GM12878 (cell line): ENCODE measurements at regions not wholly inside any gene's neighbourhood (a gene's known extent, or its start where the extent isn't known, plus 50 kb on each side); places are given as distances from the start of the nearest gene placed in this dataset.
"Not testable (repeated sequence)": the region's sequence is repeated elsewhere in the genome, so short reads cannot be mapped to it uniquely, and the experiment has no call there.

Experiments used
- ATAC-seq: fragments of 200-7000 bp; cut with Tn5 transposase; 3 replicates; pipeline ENCODE4 v1.9.1; 2020; ENCODE audit warnings: mild to moderate bottlenecking, moderate library complexity
- BruUV-seq: library from RNA; stranded (reverse); fragments of 400-500 nt; replicated peaks from 2 replicates; lab custom pipeline; 2021; lab: Mats Ljungman, UMichigan
- CTCF ChIA-PET: fragments of 300-600 bp; sonication (Branson Sonifier 250); formaldehyde crosslinking; extraction: SDS; loops from one replicate; lab custom pipeline; 2021; ENCODE audit warnings: inconsistent platforms; lab: Yijun Ruan, JAX
- POLR2A ChIA-PET: fragments of 350-600 bp; formaldehyde crosslinking; extraction: SDS; loops from one replicate; lab custom pipeline; 2021; ENCODE audit warnings: inconsistent platforms; lab: Charles Lee
- RAD21 ChIA-PET: fragments of 300-600 bp; sonication (Branson Sonifier 250); formaldehyde crosslinking; loops from one replicate; lab custom pipeline; 2023; ENCODE audit warnings: antibody characterized with exemption; ENCODE audit not compliant: unreplicated experiment; lab: Charles Lee
- SMC1A ChIA-PET: fragments of 300-600 bp; sonication (Branson Sonifier 250); formaldehyde crosslinking; loops from one replicate; lab custom pipeline; 2023; ENCODE audit not compliant: unreplicated experiment, uncharacterized antibody; lab: Charles Lee
- DNase-seq: peaks from one replicate; pipeline ENCODE4 v3.0.0-alpha.2; 2011; ENCODE audit warnings: low read depth, low spot score
- FAIRE-seq: peaks from 3 replicates; lab custom pipeline; 2011; peaks lifted over from hg19 to GRCh38; lab: Jason Lieb, UNC
- H2AFZ ChIP-seq: 2 replicates; pipeline ENCODE4 v1.6.0; 2011; ENCODE audit warnings: low read depth, low read length, control low read depth; ENCODE audit not compliant: control insufficient read depth
- H3K27ac ChIP-seq: 2 replicates; pipeline ENCODE4 v1.5.1; 2011; ENCODE audit warnings: control low read depth; ENCODE audit not compliant: control insufficient read depth, insufficient read depth
- H3K27me3 ChIP-seq, 2 experiments: replicated peaks in 1 of 2; 2 replicates each; pipeline versions ENCODE4 v1.6.0 to v1.6.1; 2011; ENCODE audit warnings: low read length in 1 of 2; ENCODE audit not compliant: control insufficient read depth in 2 of 2, insufficient read depth in 2 of 2
- H3K36me3 ChIP-seq, 2 experiments: 2 replicates each; pipeline ENCODE4 v1.5.1; 2011; ENCODE audit warnings: low read length in 1 of 2; ENCODE audit not compliant: control insufficient read depth in 2 of 2, insufficient read depth in 2 of 2
- H3K4me1 ChIP-seq: 2 replicates; pipeline ENCODE4 v1.6.1; 2011; ENCODE audit warnings: mild to moderate bottlenecking, low read length, moderate library complexity, mixed read lengths; ENCODE audit not compliant: control insufficient read depth, insufficient read depth
- H3K4me2 ChIP-seq: 2 replicates; pipeline ENCODE4 v1.6.0; 2011; ENCODE audit warnings: control low read depth; ENCODE audit not compliant: control insufficient read depth, insufficient read depth
- H3K4me3 ChIP-seq: fragments of 200-600 bp; sonication (generic); 2 replicates; pipeline ENCODE4 v1.5.1; 2016
- H3K79me2 ChIP-seq: 2 replicates; pipeline ENCODE4 v1.6.0; 2011; ENCODE audit warnings: low read length; ENCODE audit not compliant: control insufficient read depth, insufficient read depth
- H3K9ac ChIP-seq: 2 replicates; pipeline ENCODE4 v1.8.0; 2011; ENCODE audit warnings: low read length, control low read depth, mixed read lengths; ENCODE audit not compliant: control insufficient read depth, insufficient read depth
- H3K9me3 ChIP-seq: replicated peaks from 3 replicates; pipeline ENCODE4 v1.5.1; 2011; ENCODE audit warnings: mild to moderate bottlenecking, low read length; ENCODE audit not compliant: control insufficient read depth, insufficient read depth
- H4K20me1 ChIP-seq: 2 replicates; pipeline ENCODE4 v1.6.0; 2011; ENCODE audit not compliant: control insufficient read depth, insufficient read depth
- RELA ChIP-seq: fragments of 450-650 bp; IDR thresholded peaks from 2 replicates; pipeline ENCODE4 v1.8.0; 2014; ENCODE audit warnings: borderline replicate concordance; ENCODE audit not compliant: partially characterized antibody
- ZNF217 ChIP-seq: fragments of 450-650 bp; IDR thresholded peaks from 2 replicates; pipeline ENCODE4 v1.6.1; 2017; ENCODE audit warnings: antibody characterized with exemption, mild to moderate bottlenecking
- WGBS: methylation state at CpG from one replicate; pipeline ENCODE4 v1.1.6; 2016; ENCODE audit warnings: low lambda C conversion rate; ENCODE audit not compliant: insufficient replicate concordance, insufficient coverage; ENCODE audit errors: missing lambda C conversion rate; 5-methylcytosine and 5-hydroxymethylcytosine counted together
- in situ Hi-C: fragments of 300-500 bp; cut with MboI; formaldehyde crosslinking; loops from 9 replicates; pipeline ENCODE4 v1.14.3; 2018; ENCODE audit warnings: mixed read lengths
- intact Hi-C: fragments of 100-400 bp; cut with micrococcal nuclease; formaldehyde crosslinking; loops from one replicate; pipeline ENCODE4 v1.14.2; 2022; ENCODE audit not compliant: unreplicated experiment
- TF ChIP-seq, protein P1 (sequence below): fragments of 450-650 bp; IDR thresholded peaks from 2 replicates; pipeline ENCODE4 v1.6.1; 2017; ENCODE audit warnings: mild to moderate bottlenecking, moderate library complexity
- TF ChIP-seq, protein P2 (sequence below): fragments of 450-650 bp; IDR thresholded peaks from 2 replicates; pipeline ENCODE4 v1.6.1; 2017; ENCODE audit warnings: borderline replicate concordance

DNA sequence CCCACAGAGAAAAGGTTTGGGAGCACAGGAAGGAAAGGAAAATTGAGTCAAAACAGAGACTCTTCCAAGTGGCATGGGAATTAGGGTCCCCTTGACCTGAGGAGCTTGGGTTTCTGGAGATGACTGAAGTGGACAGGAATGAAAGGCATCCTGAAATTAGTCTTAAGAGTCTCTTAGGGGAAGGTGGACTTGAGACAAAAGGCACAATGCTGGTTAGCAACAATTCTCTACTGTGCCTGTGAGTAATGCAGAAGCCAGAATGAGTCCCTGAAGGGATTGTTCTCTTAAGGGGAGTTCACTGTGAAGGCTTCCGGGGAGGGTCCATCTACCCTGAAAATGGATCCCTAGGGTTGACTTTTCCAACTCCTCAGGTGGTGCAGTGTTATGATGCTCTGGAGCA lies 58.4 kb upstream of the FOXE1 start (continued):
- TF ChIP-seq, protein P1, sequence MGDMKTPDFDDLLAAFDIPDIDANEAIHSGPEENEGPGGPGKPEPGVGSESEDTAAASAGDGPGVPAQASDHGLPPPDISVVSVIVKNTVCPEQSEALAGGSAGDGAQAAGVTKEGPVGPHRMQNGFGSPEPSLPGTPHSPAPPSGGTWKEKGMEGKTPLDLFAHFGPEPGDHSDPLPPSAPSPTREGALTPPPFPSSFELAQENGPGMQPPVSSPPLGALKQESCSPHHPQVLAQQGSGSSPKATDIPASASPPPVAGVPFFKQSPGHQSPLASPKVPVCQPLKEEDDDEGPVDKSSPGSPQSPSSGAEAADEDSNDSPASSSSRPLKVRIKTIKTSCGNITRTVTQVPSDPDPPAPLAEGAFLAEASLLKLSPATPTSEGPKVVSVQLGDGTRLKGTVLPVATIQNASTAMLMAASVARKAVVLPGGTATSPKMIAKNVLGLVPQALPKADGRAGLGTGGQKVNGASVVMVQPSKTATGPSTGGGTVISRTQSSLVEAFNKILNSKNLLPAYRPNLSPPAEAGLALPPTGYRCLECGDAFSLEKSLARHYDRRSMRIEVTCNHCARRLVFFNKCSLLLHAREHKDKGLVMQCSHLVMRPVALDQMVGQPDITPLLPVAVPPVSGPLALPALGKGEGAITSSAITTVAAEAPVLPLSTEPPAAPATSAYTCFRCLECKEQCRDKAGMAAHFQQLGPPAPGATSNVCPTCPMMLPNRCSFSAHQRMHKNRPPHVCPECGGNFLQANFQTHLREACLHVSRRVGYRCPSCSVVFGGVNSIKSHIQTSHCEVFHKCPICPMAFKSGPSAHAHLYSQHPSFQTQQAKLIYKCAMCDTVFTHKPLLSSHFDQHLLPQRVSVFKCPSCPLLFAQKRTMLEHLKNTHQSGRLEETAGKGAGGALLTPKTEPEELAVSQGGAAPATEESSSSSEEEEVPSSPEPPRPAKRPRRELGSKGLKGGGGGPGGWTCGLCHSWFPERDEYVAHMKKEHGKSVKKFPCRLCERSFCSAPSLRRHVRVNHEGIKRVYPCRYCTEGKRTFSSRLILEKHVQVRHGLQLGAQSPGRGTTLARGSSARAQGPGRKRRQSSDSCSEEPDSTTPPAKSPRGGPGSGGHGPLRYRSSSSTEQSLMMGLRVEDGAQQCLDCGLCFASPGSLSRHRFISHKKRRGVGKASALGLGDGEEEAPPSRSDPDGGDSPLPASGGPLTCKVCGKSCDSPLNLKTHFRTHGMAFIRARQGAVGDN = no peak
- TF ChIP-seq, protein P2, sequence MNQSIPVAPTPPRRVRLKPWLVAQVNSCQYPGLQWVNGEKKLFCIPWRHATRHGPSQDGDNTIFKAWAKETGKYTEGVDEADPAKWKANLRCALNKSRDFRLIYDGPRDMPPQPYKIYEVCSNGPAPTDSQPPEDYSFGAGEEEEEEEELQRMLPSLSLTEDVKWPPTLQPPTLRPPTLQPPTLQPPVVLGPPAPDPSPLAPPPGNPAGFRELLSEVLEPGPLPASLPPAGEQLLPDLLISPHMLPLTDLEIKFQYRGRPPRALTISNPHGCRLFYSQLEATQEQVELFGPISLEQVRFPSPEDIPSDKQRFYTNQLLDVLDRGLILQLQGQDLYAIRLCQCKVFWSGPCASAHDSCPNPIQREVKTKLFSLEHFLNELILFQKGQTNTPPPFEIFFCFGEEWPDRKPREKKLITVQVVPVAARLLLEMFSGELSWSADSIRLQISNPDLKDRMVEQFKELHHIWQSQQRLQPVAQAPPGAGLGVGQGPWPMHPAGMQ = no peak
- no peak for TF ChIP-seq RELA
- TF ChIP-seq ZNF217 = no peak

DNA sequence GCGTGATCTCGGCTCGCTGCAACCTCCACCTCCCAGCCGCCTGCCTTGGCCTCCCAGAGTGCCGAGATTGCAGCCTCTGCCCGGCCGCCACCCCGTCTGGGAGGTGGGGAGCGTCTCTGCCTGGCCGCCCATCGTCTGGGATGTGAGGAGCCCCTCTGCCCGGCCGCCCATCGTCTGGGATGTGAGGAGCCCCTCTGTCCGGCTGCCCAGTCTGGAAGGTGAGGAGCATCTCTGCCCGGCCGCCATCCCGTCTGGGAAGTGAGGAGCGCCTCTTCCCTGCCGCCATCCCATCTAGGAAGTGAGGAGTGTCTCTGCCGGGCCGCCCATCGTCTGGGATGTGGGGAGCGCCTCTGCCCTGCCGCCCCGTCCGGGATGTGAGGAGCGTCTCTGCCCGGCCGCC lies 56.9 kb upstream of the FOXE1 start:
- H3K36me3 ChIP-seq, H2AFZ ChIP-seq, H3K9me3 ChIP-seq, ATAC-seq, DNase-seq, H3K4me1 ChIP-seq, H4K20me1 ChIP-seq, H3K9ac ChIP-seq, H3K27me3 ChIP-seq, POLR2A ChIA-PET, BruUV-seq, SMC1A ChIA-PET, CTCF ChIA-PET, RAD21 ChIA-PET, H3K4me3 ChIP-seq, H3K27ac ChIP-seq, intact Hi-C loops, H3K79me2 ChIP-seq, in situ Hi-C loops, FAIRE-seq, H3K4me2 ChIP-seq: not testable (repeated sequence)
- WGBS = 30% methylated on average over 4 of the region's 30 CpGs
